ENCODE measurements at regions not wholly inside any gene's neighbourhood (a gene's known extent, or its start where the extent isn't known, plus 50 kb on each side); places are given as distances from the start of the nearest gene placed in this dataset.
"Not testable (repeated sequence)": the region's sequence is repeated elsewhere in the genome, so short reads cannot be mapped to it uniquely, and the experiment has no call there.

- Histone ChIP-seq H3K36me3 (ENCODE audit: insufficient read depth, low read length) (no peaks in the 10 kb centered on the region), H3K4me3 (ENCODE audit: low read length, poor library complexity, severe bottlenecking) (no peak overlapping the region), H3K9me2 (replicated peaks; ENCODE audit: low read depth, low read length) (no peaks in the 10 kb centered on the region), H3F3A (ENCODE audit: low read depth) (no peaks in the 10 kb centered on the region), H3K9ac (ENCODE audit: low read depth, low read length, poor library complexity, severe bottlenecking) (no peak overlapping the region), H4K20me1 (ENCODE audit: insufficient read depth, low read length, poor library complexity, severe bottlenecking) (no peaks in the 10 kb centered on the region), H3K4me1 (ENCODE audit: insufficient read depth, low read length, poor library complexity, severe bottlenecking) (no peaks in the 10 kb centered on the region), H2AFZ (ENCODE audit: low read length) (no peak overlapping the region), H3K9me3 (ENCODE audit: insufficient read depth, low read depth, low read length) (no peaks in the 10 kb centered on the region), H3K4me2 (ENCODE audit: low read depth, low read length, poor library complexity, severe bottlenecking) (no peak overlapping the region), H3K79me2 (ENCODE audit: insufficient read depth, low read length) (no peaks in the 10 kb centered on the region), H3K27me3 (ENCODE audit: insufficient read depth, low read length, poor library complexity, severe bottlenecking) (no peaks in the 10 kb centered on the region)
- TF ChIP-seq EZH2phosphoT487 (IDR thresholded peaks at IDR 0.05; ENCODE audit: borderline replicate concordance): no peak
- TF ChIP-seq CTCF (conservative IDR thresholded peaks at IDR 0.05; ENCODE audit: low read length): no peak
These were observed 350.9 kb upstream of the SPAG17 start for GRCh38 chr1:118535901-118536300.

DNA sequence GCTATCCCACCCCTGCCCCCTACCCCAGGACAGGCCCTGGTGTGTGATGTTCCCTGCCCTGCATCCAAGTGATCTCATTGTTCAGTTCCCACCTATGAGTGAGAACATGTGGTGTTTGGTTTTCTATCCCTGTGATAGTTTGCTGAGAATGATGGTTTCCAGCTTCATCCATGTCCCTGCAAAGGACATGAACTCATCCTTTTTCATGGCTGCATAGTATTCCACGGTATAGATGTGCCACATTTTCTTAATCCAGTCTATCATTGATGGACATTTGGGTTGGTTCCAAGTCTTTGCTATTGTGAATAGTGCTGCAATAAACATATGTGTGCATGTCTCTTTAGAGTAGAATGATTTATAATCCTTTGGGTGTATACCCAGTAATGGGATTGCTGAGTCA is 326.9 kb upstream of the SPAG17 start:
- H3K79me2 ChIP-seq (ENCODE audit: insufficient read depth, low read length); H3K36me3 ChIP-seq (ENCODE audit: insufficient read depth, low read length); H3K4me1 ChIP-seq (ENCODE audit: insufficient read depth, low read length, poor library complexity, severe bottlenecking); H3K4me3 ChIP-seq (ENCODE audit: low read length, poor library complexity, severe bottlenecking); H2AFZ ChIP-seq (ENCODE audit: low read length); H3K27me3 ChIP-seq (ENCODE audit: insufficient read depth, low read length, poor library complexity, severe bottlenecking); H3K9me2 ChIP-seq (replicated peaks; ENCODE audit: low read depth, low read length); H3K9ac ChIP-seq (ENCODE audit: low read depth, low read length, poor library complexity, severe bottlenecking); H3K4me2 ChIP-seq (ENCODE audit: low read depth, low read length, poor library complexity, severe bottlenecking); H3F3A ChIP-seq (ENCODE audit: low read depth); H4K20me1 ChIP-seq (ENCODE audit: insufficient read depth, low read length, poor library complexity, severe bottlenecking); H3K9me3 ChIP-seq (ENCODE audit: insufficient read depth, low read depth, low read length): not testable (repeated sequence)

DNA sequence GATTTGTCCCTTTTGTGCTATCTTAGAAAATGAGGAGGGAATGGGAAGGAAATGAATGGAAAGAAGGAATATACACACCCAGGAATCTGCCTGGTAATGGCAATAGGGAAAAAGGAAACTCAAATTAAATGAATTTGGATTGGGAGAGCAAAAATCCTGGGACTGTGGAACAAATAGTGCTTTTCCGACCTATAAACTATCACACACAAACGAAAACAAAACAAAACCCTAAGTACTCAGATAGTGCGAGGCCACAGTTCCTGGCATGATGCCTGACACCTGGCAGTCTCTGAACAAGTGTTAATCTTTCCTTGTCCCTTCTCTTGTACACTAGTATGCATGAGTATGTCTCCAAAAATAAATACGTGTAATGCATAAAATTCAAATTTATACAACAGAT is 319.8 kb upstream of the SPAG17 start:
- no peaks in the 10 kb centered on the region for H3K9me3 ChIP-seq (ENCODE audit: insufficient read depth, low read depth, low read length)
- TF ChIP-seq CTCF (conservative IDR thresholded peaks at IDR 0.05; ENCODE audit: low read length) (no peak), EZH2phosphoT487 (IDR thresholded peaks at IDR 0.05; ENCODE audit: borderline replicate concordance) (no peak)

GRCh38 chr1:118504221-118504644 is 319.2 kb upstream of the SPAG17 start:
- Histone ChIP-seq H3K4me1 (ENCODE audit: insufficient read depth, low read length, poor library complexity, severe bottlenecking) (no peaks in the 10 kb centered on the region), H3K4me3 (ENCODE audit: low read length, poor library complexity, severe bottlenecking) (no peak overlapping the region), H3K9ac (ENCODE audit: low read depth, low read length, poor library complexity, severe bottlenecking) (no peak overlapping the region), H3K79me2 (ENCODE audit: insufficient read depth, low read length) (no peaks in the 10 kb centered on the region), H3K36me3 (ENCODE audit: insufficient read depth, low read length) (no peaks in the 10 kb centered on the region), H4K20me1 (ENCODE audit: insufficient read depth, low read length, poor library complexity, severe bottlenecking) (no peaks in the 10 kb centered on the region), H2AFZ (ENCODE audit: low read length) (no peak overlapping the region), H3F3A (ENCODE audit: low read depth) (no peaks in the 10 kb centered on the region), H3K4me2 (ENCODE audit: low read depth, low read length, poor library complexity, severe bottlenecking) (no peak overlapping the region), H3K9me2 (replicated peaks; ENCODE audit: low read depth, low read length) (no peaks in the 10 kb centered on the region), H3K27me3 (ENCODE audit: insufficient read depth, low read length, poor library complexity, severe bottlenecking) (no peaks in the 10 kb centered on the region), H3K9me3 (ENCODE audit: insufficient read depth, low read depth, low read length) (no peaks in the 10 kb centered on the region)
- TF ChIP-seq CTCF (conservative IDR thresholded peaks at IDR 0.05; ENCODE audit: low read length) (no peak), EZH2phosphoT487 (IDR thresholded peaks at IDR 0.05; ENCODE audit: borderline replicate concordance) (no peak)

More for the DNA sequence above, 319.8 kb upstream of the SPAG17 start:
- H3F3A ChIP-seq (ENCODE audit: low read depth): no peaks in the 10 kb centered on the region
- no peaks in the 10 kb centered on the region for H3K9me2 ChIP-seq (replicated peaks; ENCODE audit: low read depth, low read length)
- no peak overlapping the region for H3K9ac ChIP-seq (ENCODE audit: low read depth, low read length, poor library complexity, severe bottlenecking)
- H2AFZ ChIP-seq (ENCODE audit: low read length): no peak overlapping the region
- H3K79me2 ChIP-seq (ENCODE audit: insufficient read depth, low read length): no peaks in the 10 kb centered on the region
- H3K27me3 ChIP-seq (ENCODE audit: insufficient read depth, low read length, poor library complexity, severe bottlenecking): no peaks in the 10 kb centered on the region
- no peaks in the 10 kb centered on the region for H3K36me3 ChIP-seq (ENCODE audit: insufficient read depth, low read length)
- H3K4me1 ChIP-seq (ENCODE audit: insufficient read depth, low read length, poor library complexity, severe bottlenecking): no peaks in the 10 kb centered on the region
- H3K4me3 ChIP-seq (ENCODE audit: low read length, poor library complexity, severe bottlenecking): no peak overlapping the region
- no peaks in the 10 kb centered on the region for H4K20me1 ChIP-seq (ENCODE audit: insufficient read depth, low read length, poor library complexity, severe bottlenecking)
- H3K4me2 ChIP-seq (ENCODE audit: low read depth, low read length, poor library complexity, severe bottlenecking): no peak overlapping the region

Data from Loucy (cell line).